CD14-positive monocyte (primary cell): ENCODE measurements at regions not wholly inside any gene's neighbourhood (a gene's known extent, or its start where the extent isn't known, plus 50 kb on each side); places are given as distances from the start of the nearest gene placed in this dataset.

Experiments
- DNase-seq, 3 donors: peaks; one replicate each; pipeline ENCODE4 v3.0.0-alpha.2; 2011 to 2022
- H2AFZ ChIP-seq: 2 replicates; pipeline ENCODE4 v1.6.0; 2012; ENCODE audit warnings: mild to moderate bottlenecking, low read depth, low read length, inconsistent platforms; ENCODE audit not compliant: insufficient read depth, poor library complexity, severe bottlenecking
- H3K27ac ChIP-seq, 2 donors: 1 replicate in 1 of 2; 2 replicates in 1 of 2; pipeline ENCODE4 v1.5.1; 2012 to 2013; ENCODE audit warnings: low read length in 2 of 2, control low read depth in 1 of 2, inconsistent platforms in 1 of 2, low read depth in 1 of 2, mild to moderate bottlenecking in 1 of 2
- H3K27me3 ChIP-seq, 2 donors: one replicate each; pipeline versions ENCODE4 v1.6.0 to v1.6.1; 2011 to 2013; ENCODE audit warnings: low read length in 2 of 2; ENCODE audit not compliant: control insufficient read depth in 2 of 2, insufficient read depth in 2 of 2
- H3K36me3 ChIP-seq, 2 donors: replicated peaks in 1 of 2; 1 replicate in 1 of 2; 2 replicates in 1 of 2; pipeline versions ENCODE4 v1.5.1 to v1.6.1; 2012 to 2013; ENCODE audit warnings: low read length in 2 of 2, control low read depth in 1 of 2, inconsistent platforms in 1 of 2, mild to moderate bottlenecking in 1 of 2; ENCODE audit not compliant: insufficient read depth in 2 of 2, control insufficient read depth in 1 of 2
- H3K4me1 ChIP-seq, 2 donors: 1 replicate in 1 of 2; 2 replicates in 1 of 2; pipeline versions ENCODE4 v1.5.1 to v1.6.1; 2012 to 2013; ENCODE audit warnings: low read length in 2 of 2, control low read depth in 1 of 2, inconsistent platforms in 1 of 2, mild to moderate bottlenecking in 1 of 2, moderate library complexity in 1 of 2; ENCODE audit not compliant: insufficient read depth in 2 of 2, control insufficient read depth in 1 of 2
- H3K4me2 ChIP-seq: replicated peaks from 2 replicates; pipeline ENCODE3; 2012; ENCODE audit warnings: low read length, moderate library complexity, mild to moderate bottlenecking; ENCODE audit not compliant: poor library complexity, severe bottlenecking; ENCODE audit errors: extremely low read depth
- H3K4me3 ChIP-seq, 3 experiments: fragments of 200-600 bp in 1 of 3; sonication (generic) in 1 of 3; replicated peaks in 1 of 3; 1 replicate in 2 of 3; 2 replicates in 1 of 3; pipeline ENCODE4 v1.5.1; 2011 to 2013; ENCODE audit warnings: low read length in 3 of 3, mild to moderate bottlenecking in 3 of 3, control low read depth in 2 of 3, low read depth in 2 of 3, inconsistent platforms in 1 of 3, moderate library complexity in 1 of 3
- H3K79me2 ChIP-seq: 2 replicates; pipeline ENCODE4 v1.6.0; 2012; ENCODE audit warnings: mild to moderate bottlenecking, control low read depth, inconsistent platforms, low read length, moderate library complexity; ENCODE audit not compliant: insufficient read depth
- H3K9ac ChIP-seq: 2 replicates; pipeline ENCODE4 v1.6.0; 2017; ENCODE audit warnings: low read length, mild to moderate bottlenecking; ENCODE audit not compliant: insufficient read depth, poor library complexity, severe bottlenecking
- H3K9me3 ChIP-seq, 2 donors: replicated peaks in 1 of 2; 1 replicate in 1 of 2; 2 replicates in 1 of 2; pipeline versions ENCODE4 v1.5.1 to v1.6.1; 2012 to 2013; ENCODE audit warnings: low read length in 2 of 2, control low read depth in 1 of 2; ENCODE audit not compliant: control insufficient read depth in 1 of 2, insufficient read depth in 1 of 2
- H4K20me1 ChIP-seq: 2 replicates; pipeline ENCODE4 v1.6.0; 2012; ENCODE audit warnings: mild to moderate bottlenecking, low read length, control low read depth, moderate library complexity; ENCODE audit not compliant: insufficient read depth
- H3K27ac Mint-ChIP-seq, 7 donors: one replicate each; pipeline ENCODE4 v1.8.0; 2020; ENCODE audit warnings: mild to moderate bottlenecking in 7 of 7, mixed read lengths in 7 of 7, moderate library complexity in 6 of 7, inconsistent platforms in 2 of 7
- H3K27me3 Mint-ChIP-seq, 3 donors: one replicate each; pipeline ENCODE4 v1.8.0; 2021 to 2022; ENCODE audit warnings: low read depth in 3 of 3, mild to moderate bottlenecking in 3 of 3, mixed read lengths in 3 of 3, moderate library complexity in 3 of 3, inconsistent platforms in 1 of 3
- H3K36me3 Mint-ChIP-seq, 2 donors: one replicate each; pipeline ENCODE4 v1.8.0; 2020; ENCODE audit warnings: mixed read lengths in 2 of 2, inconsistent platforms in 1 of 2, mild to moderate bottlenecking in 1 of 2
- H3K4me1 Mint-ChIP-seq: one replicate; pipeline ENCODE4 v1.8.0; 2020; ENCODE audit warnings: mild to moderate bottlenecking, mixed read lengths
- H3K4me3 Mint-ChIP-seq, 2 donors: one replicate each; pipeline ENCODE4 v1.8.0; 2020; ENCODE audit warnings: mild to moderate bottlenecking in 2 of 2, mixed read lengths in 2 of 2, moderate library complexity in 1 of 2
- H3K9me3 Mint-ChIP-seq, 7 donors: one replicate each; pipeline ENCODE4 v1.8.0; 2020 to 2022; ENCODE audit warnings: mixed read lengths in 7 of 7, mild to moderate bottlenecking in 6 of 7, moderate library complexity in 6 of 7, inconsistent platforms in 2 of 7
- WGBS: methylation state at CpG from one replicate; pipeline ENCODE4 v1.1.5; 2013; ENCODE audit warnings: missing lambda C conversion rate; ENCODE audit not compliant: insufficient coverage; 5-methylcytosine and 5-hydroxymethylcytosine counted together
- intact Hi-C, 2 donors: fragments of 100-400 bp; cut with micrococcal nuclease; formaldehyde crosslinking; loops; one replicate each; pipeline versions ENCODE4 v1.15.0 to v1.15.1; 2023
- TF ChIP-seq, protein P1 (sequence below): fragments of 200-600 bp; IDR thresholded peaks from one replicate; pipeline ENCODE4 v1.8.0; 2022; ENCODE audit warnings: antibody characterized with exemption, mild to moderate bottlenecking

DNA sequence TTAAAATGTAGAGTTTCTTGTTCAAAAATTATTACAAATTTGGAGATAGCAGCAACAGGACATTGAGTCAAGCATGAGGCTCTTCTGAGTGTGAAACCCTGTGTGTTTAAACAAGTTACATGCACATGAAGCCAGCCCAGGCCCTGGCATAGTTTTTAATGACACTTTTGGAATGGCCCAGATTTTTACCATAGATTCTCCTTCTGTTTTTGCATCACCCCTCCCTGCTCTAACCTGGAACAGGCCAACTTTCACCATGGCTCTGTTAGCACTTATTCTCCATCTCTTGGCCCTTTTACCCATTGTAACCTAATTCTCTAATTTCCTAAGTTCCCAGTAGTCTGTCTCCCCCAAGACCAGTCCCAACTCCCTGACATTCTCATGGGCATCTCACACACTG lies 63.1 kb upstream of the PRSS23 start:
- H3K4me2 ChIP-seq = no peak overlapping the region

GRCh38 chr11:86736291-86737143 lies 63.8 kb upstream of the PRSS23 start:
- no peaks in the 10 kb centered on the region for H4K20me1 ChIP-seq
- Mint-ChIP-seq H3K27me3 (peaks cover 0 to 2% (median 1%) of the 10 kb centered on the region in 3 donors), H3K4me3 (no peak overlapping the region), H3K4me1 (peaks cover 13% of the 10 kb centered on the region), H3K27ac (no peak overlapping the region), H3K9me3 (peaks cover 0 to 6% (median 2%) of the 10 kb centered on the region in 7 donors), H3K36me3 (no peaks in the 10 kb centered on the region)
- H3K27me3 ChIP-seq = no peaks in the 10 kb centered on the region
- no peaks in the 10 kb centered on the region for H3K9me3 ChIP-seq
- H3K4me1 ChIP-seq = peaks cover 6 to 10% of the 10 kb centered on the region in 2 donors
- H3K4me2 ChIP-seq = no peak overlapping the region
- H2AFZ ChIP-seq = no peak overlapping the region
- 97% methylated on average over 4 of the region's 9 CpGs for WGBS
- H3K36me3 ChIP-seq = no peaks in the 10 kb centered on the region
- intact Hi-C loops = no loop called here
- no peak overlapping the region for H3K4me3 ChIP-seq
- TF ChIP-seq, protein P1, sequence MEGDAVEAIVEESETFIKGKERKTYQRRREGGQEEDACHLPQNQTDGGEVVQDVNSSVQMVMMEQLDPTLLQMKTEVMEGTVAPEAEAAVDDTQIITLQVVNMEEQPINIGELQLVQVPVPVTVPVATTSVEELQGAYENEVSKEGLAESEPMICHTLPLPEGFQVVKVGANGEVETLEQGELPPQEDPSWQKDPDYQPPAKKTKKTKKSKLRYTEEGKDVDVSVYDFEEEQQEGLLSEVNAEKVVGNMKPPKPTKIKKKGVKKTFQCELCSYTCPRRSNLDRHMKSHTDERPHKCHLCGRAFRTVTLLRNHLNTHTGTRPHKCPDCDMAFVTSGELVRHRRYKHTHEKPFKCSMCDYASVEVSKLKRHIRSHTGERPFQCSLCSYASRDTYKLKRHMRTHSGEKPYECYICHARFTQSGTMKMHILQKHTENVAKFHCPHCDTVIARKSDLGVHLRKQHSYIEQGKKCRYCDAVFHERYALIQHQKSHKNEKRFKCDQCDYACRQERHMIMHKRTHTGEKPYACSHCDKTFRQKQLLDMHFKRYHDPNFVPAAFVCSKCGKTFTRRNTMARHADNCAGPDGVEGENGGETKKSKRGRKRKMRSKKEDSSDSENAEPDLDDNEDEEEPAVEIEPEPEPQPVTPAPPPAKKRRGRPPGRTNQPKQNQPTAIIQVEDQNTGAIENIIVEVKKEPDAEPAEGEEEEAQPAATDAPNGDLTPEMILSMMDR = no peak
- no peaks in the 10 kb centered on the region for H3K79me2 ChIP-seq
- no peak overlapping the region for H3K9ac ChIP-seq
- no peak overlapping the region for H3K27ac ChIP-seq
- no peak for DNase-seq

More for the DNA sequence above, 63.1 kb upstream of the PRSS23 start:
- Histone ChIP-seq H3K27ac (no peak overlapping the region), H3K36me3 (no peaks in the 10 kb centered on the region), H4K20me1 (no peaks in the 10 kb centered on the region), H3K9me3 (no peaks in the 10 kb centered on the region), H3K4me3 (no peak overlapping the region), H3K9ac (no peak overlapping the region), H3K4me1 (peaks cover 6 to 10% of the 10 kb centered on the region in 2 donors), H3K27me3 (no peaks in the 10 kb centered on the region), H2AFZ (no peak overlapping the region), H3K79me2 (no peaks in the 10 kb centered on the region)
- DNase-seq = no peak
- H3K27me3 Mint-ChIP-seq = peaks cover 0 to 2% (median 1%) of the 10 kb centered on the region in 3 donors
- no peak overlapping the region for H3K27ac Mint-ChIP-seq
- TF ChIP-seq, protein P1 = no peak
- H3K4me1 Mint-ChIP-seq = peaks cover 13% of the 10 kb centered on the region
- H3K4me3 Mint-ChIP-seq = no peak overlapping the region
- no peaks in the 10 kb centered on the region for H3K36me3 Mint-ChIP-seq
- intact Hi-C loops = no loop called here
- no peaks in the 10 kb centered on the region for H3K9me3 Mint-ChIP-seq
